ENCODE measurements at regions not wholly inside any gene's neighbourhood (a gene's known extent, or its start where the extent isn't known, plus 50 kb on each side); places are given as distances from the start of the nearest gene placed in this dataset.
"Not testable (repeated sequence)": the region's sequence is repeated elsewhere in the genome, so short reads cannot be mapped to it uniquely, and the experiment has no call there.

GRCh38 chr7:26083113-26083512, 68.9 kb upstream of the NFE2L3 start:
- DNase-seq (ENCODE audit: low spot score): no peak

- no peak for DNase-seq (ENCODE audit: low spot score)
Observed at GRCh38 chr7:26084418-26084817, 67.6 kb upstream of the NFE2L3 start.

- no peak for DNase-seq (ENCODE audit: low spot score)
Observed at GRCh38 chr7:26085771-26086170, 66.2 kb upstream of the NFE2L3 start.

- DNase-seq (ENCODE audit: low spot score): no peak
Observed at GRCh38 chr7:26087321-26088091, 64.5 kb upstream of the NFE2L3 start.

- DNase-seq (ENCODE audit: low spot score): not testable (repeated sequence)
Observed at GRCh38 chr7:26089469-26089868, 62.5 kb upstream of the NFE2L3 start.

- DNase-seq (ENCODE audit: low spot score): peak; percentile 50
Observed at GRCh38 chr7:26090927-26091519, 61.0 kb upstream of the NFE2L3 start.

- DNase-seq (ENCODE audit: low spot score): no peak
Observed at GRCh38 chr7:26091933-26092332, 60.1 kb upstream of the NFE2L3 start.

- no peak for DNase-seq (ENCODE audit: low spot score)
Observed at GRCh38 chr7:26093023-26093422, 59.0 kb upstream of the NFE2L3 start.

- DNase-seq (ENCODE audit: low spot score): no peak
Observed at GRCh38 chr7:26096136-26096535, 55.9 kb upstream of the NFE2L3 start.

- DNase-seq (ENCODE audit: low spot score): no peak
Observed at GRCh38 chr7:26097837-26098668, 53.9 kb upstream of the NFE2L3 start.

GRCh38 chr7:26099236-26099635, 52.8 kb upstream of the NFE2L3 start:
- DNase-seq (ENCODE audit: low spot score): no peak

- no peak for DNase-seq (ENCODE audit: low spot score)
Observed at GRCh38 chr7:26100406-26101339, 51.3 kb upstream of the NFE2L3 start.

GRCh38 chr7:26101361-26102151, 50.4 kb upstream of the NFE2L3 start:
- no peak for DNase-seq (ENCODE audit: low spot score)

- DNase-seq (ENCODE audit: low spot score): no peak
Observed at GRCh38 chr7:26102176-26102575, 49.8 kb upstream of the NFE2L3 start.

All from CD4-positive, alpha-beta T cell treated with Interleukin-6 at 100 ng/mL for 8 hours (primary cell).